ENCODE measurements at regions not wholly inside any gene's neighbourhood (a gene's known extent, or its start where the extent isn't known, plus 50 kb on each side); places are given as distances from the start of the nearest gene placed in this dataset.

GRCh38 chr15:93670931-93671330 lies 560.4 kb upstream of the MCTP2 start:
- Histone ChIP-seq H3K27me3 (ENCODE audit: control insufficient read depth, insufficient read depth, low read length) (no peaks in the 10 kb centered on the region), H3K4me3 (ENCODE audit: low read depth, low read length) (no peak overlapping the region), H3K27ac (ENCODE audit: low read depth, low read length) (no peak overlapping the region), H3K9me3 (ENCODE audit: control insufficient read depth, insufficient read depth, low read length) (no peaks in the 10 kb centered on the region)
- no peak for DNase-seq (ENCODE audit: low read depth, low spot score)
- POLR2A ChIA-PET, result no interaction called here
- CTCF ChIA-PET, result no interaction called here
- TF ChIP-seq CTCF (IDR thresholded peaks at IDR 0.05; ENCODE audit: low read depth, low read length), result no peak

- TF ChIP-seq CTCF (IDR thresholded peaks at IDR 0.05; ENCODE audit: low read depth, low read length), result no peak
- no peak for DNase-seq (ENCODE audit: low read depth, low spot score)
- H3K4me3 ChIP-seq (ENCODE audit: low read depth, low read length), result no peak overlapping the region
- no peak overlapping the region for H3K27ac ChIP-seq (ENCODE audit: low read depth, low read length)
- no peaks in the 10 kb centered on the region for H3K27me3 ChIP-seq (ENCODE audit: control insufficient read depth, insufficient read depth, low read length)
- H3K9me3 ChIP-seq (ENCODE audit: control insufficient read depth, insufficient read depth, low read length), result no peaks in the 10 kb centered on the region
- POLR2A ChIA-PET, result no interaction called here
- CTCF ChIA-PET, result no interaction called here
These were observed 567.0 kb upstream of the MCTP2 start for GRCh38 chr15:93664213-93664956.

- H3K4me3 ChIP-seq (ENCODE audit: low read depth, low read length), result no peak overlapping the region
- POLR2A ChIA-PET, result no interaction called here
- peaks cover under 1% of the 10 kb centered on the region; the same call in 1 of the 2 replicates for H3K9me3 ChIP-seq (ENCODE audit: control insufficient read depth, insufficient read depth, low read length)
- CTCF ChIA-PET, result interaction anchor here (0.7 kb wide), 1 partner anchor 334 kb away, joined by 3 read pairs; no protein-coding TSS in a partner anchor
- H3K27ac ChIP-seq (ENCODE audit: low read depth, low read length), result no peak overlapping the region
- no peaks in the 10 kb centered on the region for H3K27me3 ChIP-seq (ENCODE audit: control insufficient read depth, insufficient read depth, low read length)
- no peak for DNase-seq (ENCODE audit: low read depth, low spot score)
- no peak for TF ChIP-seq CTCF (IDR thresholded peaks at IDR 0.05; ENCODE audit: low read depth, low read length)
These were observed 569.0 kb upstream of the MCTP2 start for GRCh38 chr15:93662162-93662885.

GRCh38 chr15:93658026-93658816 lies 569.2 kb upstream of the RGMA start:
- H3K9me3 ChIP-seq (ENCODE audit: control insufficient read depth, insufficient read depth, low read length), result peaks cover 4% of the 10 kb centered on the region; the same call in 1 of the 2 replicates
- H3K27ac ChIP-seq (ENCODE audit: low read depth, low read length), result no peak overlapping the region
- DNase-seq (ENCODE audit: low read depth, low spot score), result no peak
- H3K4me3 ChIP-seq (ENCODE audit: low read depth, low read length), result no peak overlapping the region
- ChIA-PET CTCF (no interaction called here), POLR2A (no interaction called here)
- TF ChIP-seq CTCF (IDR thresholded peaks at IDR 0.05; ENCODE audit: low read depth, low read length), result no peak
- H3K27me3 ChIP-seq (ENCODE audit: control insufficient read depth, insufficient read depth, low read length), result no peaks in the 10 kb centered on the region

Data from AG04450 (cell line).